GM12873 (cell line): ENCODE measurements at regions not wholly inside any gene's neighbourhood (a gene's known extent, or its start where the extent isn't known, plus 50 kb on each side); places are given as distances from the start of the nearest gene placed in this dataset.

Source experiments
- TF ChIP-seq, protein P1 (sequence below): IDR thresholded peaks from 2 replicates; pipeline ENCODE4 v1.5.1; 2012; ENCODE audit warnings: low read depth, mild to moderate bottlenecking, moderate library complexity, low read length, control low read depth; ENCODE audit not compliant: insufficient read depth; ENCODE audit errors: missing control alignments

DNA sequence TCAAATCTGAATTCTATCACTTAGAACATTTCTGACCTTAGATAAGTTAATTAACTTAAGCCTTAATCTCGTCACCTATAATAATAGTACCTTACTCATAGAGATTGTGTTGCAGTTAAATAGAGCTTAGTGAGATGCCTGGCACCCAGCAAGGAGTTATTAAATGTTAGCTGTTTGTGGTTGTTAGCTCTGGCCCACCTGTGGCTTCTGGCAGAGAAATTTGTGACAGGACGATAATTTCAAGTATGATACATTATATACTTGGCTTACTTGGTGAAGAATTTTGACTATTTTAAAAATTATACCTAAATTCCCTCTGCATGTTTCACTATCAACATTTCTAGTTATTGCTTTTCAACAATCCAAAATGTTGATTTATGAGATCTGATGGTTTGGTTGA is 102.9 kb upstream of the CEP162 start:
- TF ChIP-seq, protein P1, sequence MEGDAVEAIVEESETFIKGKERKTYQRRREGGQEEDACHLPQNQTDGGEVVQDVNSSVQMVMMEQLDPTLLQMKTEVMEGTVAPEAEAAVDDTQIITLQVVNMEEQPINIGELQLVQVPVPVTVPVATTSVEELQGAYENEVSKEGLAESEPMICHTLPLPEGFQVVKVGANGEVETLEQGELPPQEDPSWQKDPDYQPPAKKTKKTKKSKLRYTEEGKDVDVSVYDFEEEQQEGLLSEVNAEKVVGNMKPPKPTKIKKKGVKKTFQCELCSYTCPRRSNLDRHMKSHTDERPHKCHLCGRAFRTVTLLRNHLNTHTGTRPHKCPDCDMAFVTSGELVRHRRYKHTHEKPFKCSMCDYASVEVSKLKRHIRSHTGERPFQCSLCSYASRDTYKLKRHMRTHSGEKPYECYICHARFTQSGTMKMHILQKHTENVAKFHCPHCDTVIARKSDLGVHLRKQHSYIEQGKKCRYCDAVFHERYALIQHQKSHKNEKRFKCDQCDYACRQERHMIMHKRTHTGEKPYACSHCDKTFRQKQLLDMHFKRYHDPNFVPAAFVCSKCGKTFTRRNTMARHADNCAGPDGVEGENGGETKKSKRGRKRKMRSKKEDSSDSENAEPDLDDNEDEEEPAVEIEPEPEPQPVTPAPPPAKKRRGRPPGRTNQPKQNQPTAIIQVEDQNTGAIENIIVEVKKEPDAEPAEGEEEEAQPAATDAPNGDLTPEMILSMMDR, result no peak

DNA sequence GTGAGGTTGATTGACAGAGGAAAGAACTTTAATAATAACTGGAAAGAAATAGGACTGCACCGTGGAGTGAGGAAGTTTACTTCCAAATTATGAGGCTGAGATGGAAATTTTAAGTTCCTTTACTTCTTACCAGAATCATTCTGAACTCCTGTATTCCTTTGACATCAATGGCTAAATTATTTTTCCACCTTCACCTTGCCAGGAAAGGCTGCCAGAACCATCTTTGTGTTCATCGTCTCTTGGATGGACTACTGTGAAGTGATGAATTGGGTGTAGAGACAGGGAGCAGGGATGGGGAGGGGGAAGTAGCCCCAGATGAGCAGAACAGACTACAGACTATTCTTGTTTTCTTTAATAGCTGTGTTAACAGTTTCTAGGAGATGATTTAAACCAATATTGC is 102.1 kb upstream of the CEP162 start:
- TF ChIP-seq, protein P1, result no peak

DNA sequence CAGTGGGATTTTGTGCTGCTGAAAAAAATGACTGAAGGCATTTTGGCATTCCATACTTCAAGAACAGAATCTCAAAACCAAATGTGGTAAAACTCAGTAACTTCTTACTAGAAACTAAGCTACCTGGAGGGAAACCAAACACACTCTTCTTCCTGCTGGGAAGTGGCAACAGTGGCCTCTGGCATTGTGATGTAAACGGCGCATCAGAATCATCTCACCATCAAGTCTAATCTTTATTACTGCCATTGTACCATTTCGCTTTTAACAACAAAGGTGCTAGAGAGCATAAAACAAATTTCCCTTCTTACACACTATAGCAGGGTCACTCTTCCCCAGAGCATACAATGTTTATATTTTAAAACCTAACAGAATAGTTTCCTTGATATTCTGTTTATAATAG is 101.6 kb upstream of the CEP162 start:
- TF ChIP-seq, protein P1, result no peak

DNA sequence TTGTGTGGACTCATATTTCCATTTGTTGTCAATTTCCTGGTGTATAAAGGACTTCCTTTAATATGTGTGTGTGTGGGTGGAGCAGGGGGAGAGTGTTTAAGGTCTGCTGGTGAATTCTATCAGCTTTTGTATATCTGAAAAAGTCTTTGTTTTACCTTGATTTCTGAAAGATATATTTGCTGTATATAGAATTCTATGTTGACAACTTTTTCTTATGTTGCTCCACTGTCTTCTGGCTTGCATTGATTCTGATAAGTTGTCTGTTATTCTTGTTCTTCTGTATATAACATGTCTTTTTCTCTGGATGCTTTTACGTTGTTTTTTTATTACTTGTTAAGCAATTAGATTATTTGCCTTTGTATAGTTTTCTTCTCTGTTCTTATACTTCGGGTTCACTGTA is 90.0 kb upstream of the CEP162 start:
- TF ChIP-seq, protein P1, result no peak

DNA sequence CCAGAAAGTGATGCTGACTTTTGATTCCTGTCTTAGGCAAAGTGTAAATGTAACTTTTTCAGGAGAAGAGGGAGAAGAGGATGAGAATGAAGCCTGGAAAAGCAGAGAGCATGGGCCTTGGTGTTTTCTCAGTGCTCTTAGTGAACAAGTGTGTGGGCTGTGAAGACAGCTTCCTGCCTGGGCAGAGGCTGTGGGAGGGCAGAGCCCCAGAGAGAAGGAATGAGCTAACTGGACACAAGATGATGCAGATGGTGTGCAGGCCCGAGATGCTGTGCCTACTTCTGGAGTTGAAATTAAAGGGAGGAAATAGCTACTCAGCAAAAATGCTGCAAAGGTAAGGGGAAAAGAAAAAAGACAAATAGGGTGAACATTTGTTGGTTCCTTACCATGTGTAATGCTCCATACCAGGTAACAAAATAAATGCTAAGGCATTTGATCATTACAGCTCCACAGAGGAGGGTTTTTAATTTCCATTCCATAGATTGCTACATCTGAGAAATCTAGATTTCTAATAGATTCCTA is 87.0 kb upstream of the CEP162 start:
- TF ChIP-seq, protein P1, result no peak

DNA sequence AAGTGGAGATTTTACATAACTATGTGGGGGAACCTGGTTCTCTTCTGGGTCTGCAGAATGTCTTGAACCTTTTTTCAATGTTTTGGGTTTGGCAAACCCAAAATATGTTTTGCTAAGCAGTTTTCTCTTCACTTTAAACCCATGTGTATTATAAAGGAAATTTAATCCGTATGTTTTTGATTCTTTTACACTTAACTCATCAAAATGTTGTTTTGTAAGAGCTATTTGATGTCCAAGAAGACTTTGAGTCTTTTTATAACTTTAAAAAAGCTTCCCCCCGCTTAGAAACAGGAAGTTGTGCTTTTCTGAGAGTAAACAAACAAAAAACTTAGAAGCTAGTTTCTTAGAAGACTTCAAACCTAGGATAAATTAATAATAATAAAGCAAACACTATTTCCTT is 81.9 kb upstream of the CEP162 start:
- TF ChIP-seq, protein P1, result no peak

DNA sequence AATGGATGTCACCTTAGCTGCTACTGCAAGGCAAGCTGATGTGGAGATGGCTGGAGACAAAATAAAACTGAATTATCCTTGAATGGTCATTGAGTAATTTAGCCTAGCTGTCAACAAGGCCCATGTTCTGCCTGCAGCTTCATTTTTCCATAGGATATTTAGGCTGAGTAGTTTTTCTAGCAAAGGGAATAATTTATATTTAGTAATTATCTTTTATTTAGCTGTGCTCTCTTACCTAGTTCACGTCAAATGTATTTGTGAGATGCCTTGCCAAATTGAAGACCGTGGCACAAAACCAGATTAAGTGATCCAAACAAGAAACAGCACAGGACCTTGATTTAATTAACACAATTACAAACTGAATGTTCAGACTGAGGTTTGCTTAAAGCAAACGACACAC is 77.4 kb upstream of the CEP162 start:
- TF ChIP-seq, protein P1, result no peak
